CD14-positive monocyte (primary cell): ENCODE measurements at regions not wholly inside any gene's neighbourhood (a gene's known extent, or its start where the extent isn't known, plus 50 kb on each side); places are given as distances from the start of the nearest gene placed in this dataset.

Experiments used
- DNase-seq, 3 donors: peaks; one replicate each; pipeline ENCODE4 v3.0.0-alpha.2; 2011 to 2022
- H2AFZ ChIP-seq: 2 replicates; pipeline ENCODE4 v1.6.0; 2012; ENCODE audit warnings: mild to moderate bottlenecking, low read depth, low read length, inconsistent platforms; ENCODE audit not compliant: insufficient read depth, poor library complexity, severe bottlenecking
- H3K27ac ChIP-seq, 2 donors: 1 replicate in 1 of 2; 2 replicates in 1 of 2; pipeline ENCODE4 v1.5.1; 2012 to 2013; ENCODE audit warnings: low read length in 2 of 2, control low read depth in 1 of 2, inconsistent platforms in 1 of 2, low read depth in 1 of 2, mild to moderate bottlenecking in 1 of 2
- H3K27me3 ChIP-seq, 2 donors: one replicate each; pipeline versions ENCODE4 v1.6.0 to v1.6.1; 2011 to 2013; ENCODE audit warnings: low read length in 2 of 2; ENCODE audit not compliant: control insufficient read depth in 2 of 2, insufficient read depth in 2 of 2
- H3K36me3 ChIP-seq, 2 donors: replicated peaks in 1 of 2; 1 replicate in 1 of 2; 2 replicates in 1 of 2; pipeline versions ENCODE4 v1.5.1 to v1.6.1; 2012 to 2013; ENCODE audit warnings: low read length in 2 of 2, control low read depth in 1 of 2, inconsistent platforms in 1 of 2, mild to moderate bottlenecking in 1 of 2; ENCODE audit not compliant: insufficient read depth in 2 of 2, control insufficient read depth in 1 of 2
- H3K4me1 ChIP-seq, 2 donors: 1 replicate in 1 of 2; 2 replicates in 1 of 2; pipeline versions ENCODE4 v1.5.1 to v1.6.1; 2012 to 2013; ENCODE audit warnings: low read length in 2 of 2, control low read depth in 1 of 2, inconsistent platforms in 1 of 2, mild to moderate bottlenecking in 1 of 2, moderate library complexity in 1 of 2; ENCODE audit not compliant: insufficient read depth in 2 of 2, control insufficient read depth in 1 of 2
- H3K4me2 ChIP-seq: replicated peaks from 2 replicates; pipeline ENCODE3; 2012; ENCODE audit warnings: low read length, moderate library complexity, mild to moderate bottlenecking; ENCODE audit not compliant: poor library complexity, severe bottlenecking; ENCODE audit errors: extremely low read depth
- H3K4me3 ChIP-seq, 3 experiments: fragments of 200-600 bp in 1 of 3; sonication (generic) in 1 of 3; replicated peaks in 1 of 3; 1 replicate in 2 of 3; 2 replicates in 1 of 3; pipeline ENCODE4 v1.5.1; 2011 to 2013; ENCODE audit warnings: low read length in 3 of 3, mild to moderate bottlenecking in 3 of 3, control low read depth in 2 of 3, low read depth in 2 of 3, inconsistent platforms in 1 of 3, moderate library complexity in 1 of 3
- H3K79me2 ChIP-seq: 2 replicates; pipeline ENCODE4 v1.6.0; 2012; ENCODE audit warnings: mild to moderate bottlenecking, control low read depth, inconsistent platforms, low read length, moderate library complexity; ENCODE audit not compliant: insufficient read depth
- H3K9ac ChIP-seq: 2 replicates; pipeline ENCODE4 v1.6.0; 2017; ENCODE audit warnings: low read length, mild to moderate bottlenecking; ENCODE audit not compliant: insufficient read depth, poor library complexity, severe bottlenecking
- H3K9me3 ChIP-seq, 2 donors: replicated peaks in 1 of 2; 1 replicate in 1 of 2; 2 replicates in 1 of 2; pipeline versions ENCODE4 v1.5.1 to v1.6.1; 2012 to 2013; ENCODE audit warnings: low read length in 2 of 2, control low read depth in 1 of 2; ENCODE audit not compliant: control insufficient read depth in 1 of 2, insufficient read depth in 1 of 2
- H4K20me1 ChIP-seq: 2 replicates; pipeline ENCODE4 v1.6.0; 2012; ENCODE audit warnings: mild to moderate bottlenecking, low read length, control low read depth, moderate library complexity; ENCODE audit not compliant: insufficient read depth
- H3K27ac Mint-ChIP-seq, 7 donors: one replicate each; pipeline ENCODE4 v1.8.0; 2020; ENCODE audit warnings: mild to moderate bottlenecking in 7 of 7, mixed read lengths in 7 of 7, moderate library complexity in 6 of 7, inconsistent platforms in 2 of 7
- H3K27me3 Mint-ChIP-seq, 3 donors: one replicate each; pipeline ENCODE4 v1.8.0; 2021 to 2022; ENCODE audit warnings: low read depth in 3 of 3, mild to moderate bottlenecking in 3 of 3, mixed read lengths in 3 of 3, moderate library complexity in 3 of 3, inconsistent platforms in 1 of 3
- H3K36me3 Mint-ChIP-seq, 2 donors: one replicate each; pipeline ENCODE4 v1.8.0; 2020; ENCODE audit warnings: mixed read lengths in 2 of 2, inconsistent platforms in 1 of 2, mild to moderate bottlenecking in 1 of 2
- H3K4me1 Mint-ChIP-seq: one replicate; pipeline ENCODE4 v1.8.0; 2020; ENCODE audit warnings: mild to moderate bottlenecking, mixed read lengths
- H3K4me3 Mint-ChIP-seq, 2 donors: one replicate each; pipeline ENCODE4 v1.8.0; 2020; ENCODE audit warnings: mild to moderate bottlenecking in 2 of 2, mixed read lengths in 2 of 2, moderate library complexity in 1 of 2
- H3K9me3 Mint-ChIP-seq, 7 donors: one replicate each; pipeline ENCODE4 v1.8.0; 2020 to 2022; ENCODE audit warnings: mixed read lengths in 7 of 7, mild to moderate bottlenecking in 6 of 7, moderate library complexity in 6 of 7, inconsistent platforms in 2 of 7
- CTCF ChIP-seq: fragments of 200-600 bp; IDR thresholded peaks from one replicate; pipeline ENCODE4 v1.8.0; 2022; ENCODE audit warnings: antibody characterized with exemption, mild to moderate bottlenecking
- WGBS: methylation state at CpG from one replicate; pipeline ENCODE4 v1.1.5; 2013; ENCODE audit warnings: missing lambda C conversion rate; ENCODE audit not compliant: insufficient coverage; 5-methylcytosine and 5-hydroxymethylcytosine counted together
- intact Hi-C, 2 donors: fragments of 100-400 bp; cut with micrococcal nuclease; formaldehyde crosslinking; loops; one replicate each; pipeline versions ENCODE4 v1.15.0 to v1.15.1; 2023

- Mint-ChIP-seq H3K36me3 (no peaks in the 10 kb centered on the region), H3K4me3 (no peak overlapping the region), H3K4me1 (no peaks in the 10 kb centered on the region), H3K9me3 (peaks cover 10 to 26% (median 18%) of the 10 kb centered on the region in 7 donors), H3K27me3 (peaks cover 0 to 5% (median 0%) of the 10 kb centered on the region in 3 donors), H3K27ac (no peak overlapping the region)
- WGBS = no CpG with 5 or more reads among the region's 2 CpGs
- no peak overlapping the region for H3K9ac ChIP-seq
- no peaks in the 10 kb centered on the region for H3K4me1 ChIP-seq
- no peak overlapping the region for H3K4me3 ChIP-seq
- no peak overlapping the region for H3K27ac ChIP-seq
- no peaks in the 10 kb centered on the region for H3K36me3 ChIP-seq
- H3K4me2 ChIP-seq = no peak overlapping the region
- H2AFZ ChIP-seq = no peak overlapping the region
- H3K79me2 ChIP-seq = no peaks in the 10 kb centered on the region
- intact Hi-C loops = no loop called here
- DNase-seq = no peak
- no peak for TF ChIP-seq CTCF
- peaks cover 9 to 14% of the 10 kb centered on the region in 2 donors for H3K9me3 ChIP-seq
- H4K20me1 ChIP-seq = no peaks in the 10 kb centered on the region
- H3K27me3 ChIP-seq = no peaks in the 10 kb centered on the region
These were observed 927.7 kb downstream of the TBC1D22A start for GRCh38 chr22:47690166-47690565.

- no peaks in the 10 kb centered on the region for H3K4me1 ChIP-seq
- H2AFZ ChIP-seq = no peak overlapping the region
- intact Hi-C loops = no loop called here
- WGBS = 100% methylated on average over 2 of the region's 4 CpGs
- H3K4me3 ChIP-seq = no peak overlapping the region
- no peak for TF ChIP-seq CTCF
- H3K36me3 Mint-ChIP-seq = no peaks in the 10 kb centered on the region
- no peak for DNase-seq
- no peaks in the 10 kb centered on the region for H3K27me3 ChIP-seq
- no peaks in the 10 kb centered on the region for H3K4me1 Mint-ChIP-seq
- H3K27ac ChIP-seq = no peak overlapping the region
- peaks cover 0 to 2% (median 0%) of the 10 kb centered on the region in 3 donors for H3K27me3 Mint-ChIP-seq
- H4K20me1 ChIP-seq = no peaks in the 10 kb centered on the region
- no peak overlapping the region for H3K4me3 Mint-ChIP-seq
- H3K9me3 Mint-ChIP-seq = peaks cover 24 to 47% (median 31%) of the 10 kb centered on the region in 7 donors
- no peak overlapping the region for H3K4me2 ChIP-seq
- H3K27ac Mint-ChIP-seq = no peak overlapping the region
- no peaks in the 10 kb centered on the region for H3K36me3 ChIP-seq
- H3K9ac ChIP-seq = no peak overlapping the region
- H3K9me3 ChIP-seq = peaks cover 25 to 37% of the 10 kb centered on the region in 2 donors
- H3K79me2 ChIP-seq = no peaks in the 10 kb centered on the region
These were observed 925.3 kb downstream of the TBC1D22A start for GRCh38 chr22:47687776-47688175.
